ENCODE measurements at regions not wholly inside any gene's neighbourhood (a gene's known extent, or its start where the extent isn't known, plus 50 kb on each side); places are given as distances from the start of the nearest gene placed in this dataset.

GRCh38 chr12:102534899-102535298 lies 54.5 kb upstream of the IGF1 start:
- H3K36me3 ChIP-seq (replicated peaks; ENCODE audit: control insufficient read depth, insufficient read depth, low read length), result no peaks in the 10 kb centered on the region
- H3K4me3 ChIP-seq (ENCODE audit: insufficient read depth, low read depth, low read length), result no peak overlapping the region
- no peaks in the 10 kb centered on the region for H3K27me3 ChIP-seq (ENCODE audit: control insufficient read depth, insufficient read depth, low read length)
- peak; percentile 19 for DNase-seq

- Histone ChIP-seq H3K36me3 (replicated peaks; ENCODE audit: control insufficient read depth, insufficient read depth, low read length) (no peaks in the 10 kb centered on the region), H3K27me3 (ENCODE audit: control insufficient read depth, insufficient read depth, low read length) (no peaks in the 10 kb centered on the region), H3K4me3 (ENCODE audit: insufficient read depth, low read depth, low read length) (no peak overlapping the region)
- DNase-seq, result no peak
Measured at GRCh38 chr12:102533483-102534215, 53.3 kb upstream of the IGF1 start.
